Esophagus muscularis mucosa (tissue), 4 donors: ENCODE measurements at regions not wholly inside any gene's neighbourhood (a gene's known extent, or its start where the extent isn't known, plus 50 kb on each side); places are given as distances from the start of the nearest gene placed in this dataset.

Source experiments
- DNase-seq: peaks from one replicate; pipeline ENCODE4 v3.0.0-alpha.2; 2017; ENCODE audit errors: extremely low spot score
- H3K27ac ChIP-seq, 4 donors: fragments of 200-600 bp; sonication (generic); replicated peaks in 1 of 4; 1 replicate in 3 of 4; 2 replicates in 1 of 4; pipeline ENCODE4 v1.5.1; 2016 to 2019; ENCODE audit warnings: mild to moderate bottlenecking in 1 of 4
- H3K27me3 ChIP-seq, 4 donors: fragments of 200-600 bp; sonication (generic); one replicate each; pipeline versions ENCODE4 v1.5.1 to v1.6.0; 2016 to 2019
- H3K36me3 ChIP-seq, 4 donors: fragments of 200-600 bp; sonication (generic); one replicate each; pipeline ENCODE4 v1.5.1; 2016 to 2019
- H3K4me1 ChIP-seq, 4 donors: fragments of 200-600 bp; sonication (generic); one replicate each; pipeline ENCODE4 v1.5.1; 2016 to 2019
- H3K4me3 ChIP-seq, 4 donors: fragments of 200-600 bp; sonication (generic); 1 replicate in 2 of 4; 2 replicates in 2 of 4; pipeline ENCODE4 v1.5.1; 2016 to 2019; ENCODE audit warnings: mild to moderate bottlenecking in 4 of 4, moderate library complexity in 1 of 4
- H3K9me3 ChIP-seq, 4 donors: fragments of 200-600 bp; sonication (generic); 1 replicate in 3 of 4; 2 replicates in 1 of 4; pipeline ENCODE4 v1.5.1; 2016 to 2019
- EP300 ChIP-seq: sonication (generic); formaldehyde crosslinking; IDR thresholded peaks from one replicate; pipeline ENCODE4 v1.6.1; 2017; ENCODE audit warnings: antibody characterized with exemption
- POLR2A ChIP-seq: fragments of 450-650 bp; IDR thresholded peaks from one replicate; pipeline ENCODE4 v1.6.1; 2017; ENCODE audit warnings: antibody characterized with exemption, moderate library complexity, mild to moderate bottlenecking, low read depth
- POLR2AphosphoS5 ChIP-seq, 2 donors: sonication (generic); formaldehyde crosslinking; IDR thresholded peaks; one replicate each; pipeline ENCODE4 v1.6.1; 2017; ENCODE audit warnings: antibody characterized with exemption in 2 of 2
- WGBS: methylation state at CpG from one replicate; pipeline ENCODE4 v1.1.5; 2018; 5-methylcytosine and 5-hydroxymethylcytosine counted together
- intact Hi-C: fragments of 100-400 bp; cut with DNase I; formaldehyde crosslinking; loops from one replicate; pipeline ENCODE4 v1.15.1; 2023
- TF ChIP-seq, protein P1 (sequence below), 3 experiments: fragments of 200-600 bp in 2 of 3; fragments of 450-650 bp in 1 of 3; sonication (generic) in 2 of 3; IDR thresholded peaks; one replicate each; pipeline ENCODE4 v1.5.1; 2017 to 2019; ENCODE audit warnings: antibody characterized with exemption in 3 of 3, mild to moderate bottlenecking in 2 of 3, moderate library complexity in 1 of 3

- TF ChIP-seq POLR2A (no peak), EP300 (no peak), POLR2AphosphoS5 (IDR thresholded peaks at IDR 0.05) (no peak)
- TF ChIP-seq, protein P1, sequence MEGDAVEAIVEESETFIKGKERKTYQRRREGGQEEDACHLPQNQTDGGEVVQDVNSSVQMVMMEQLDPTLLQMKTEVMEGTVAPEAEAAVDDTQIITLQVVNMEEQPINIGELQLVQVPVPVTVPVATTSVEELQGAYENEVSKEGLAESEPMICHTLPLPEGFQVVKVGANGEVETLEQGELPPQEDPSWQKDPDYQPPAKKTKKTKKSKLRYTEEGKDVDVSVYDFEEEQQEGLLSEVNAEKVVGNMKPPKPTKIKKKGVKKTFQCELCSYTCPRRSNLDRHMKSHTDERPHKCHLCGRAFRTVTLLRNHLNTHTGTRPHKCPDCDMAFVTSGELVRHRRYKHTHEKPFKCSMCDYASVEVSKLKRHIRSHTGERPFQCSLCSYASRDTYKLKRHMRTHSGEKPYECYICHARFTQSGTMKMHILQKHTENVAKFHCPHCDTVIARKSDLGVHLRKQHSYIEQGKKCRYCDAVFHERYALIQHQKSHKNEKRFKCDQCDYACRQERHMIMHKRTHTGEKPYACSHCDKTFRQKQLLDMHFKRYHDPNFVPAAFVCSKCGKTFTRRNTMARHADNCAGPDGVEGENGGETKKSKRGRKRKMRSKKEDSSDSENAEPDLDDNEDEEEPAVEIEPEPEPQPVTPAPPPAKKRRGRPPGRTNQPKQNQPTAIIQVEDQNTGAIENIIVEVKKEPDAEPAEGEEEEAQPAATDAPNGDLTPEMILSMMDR (IDR thresholded peaks at IDR 0.05): no peak
- Histone ChIP-seq H3K4me3 (no peak overlapping the region), H3K27ac (no peak overlapping the region), H3K4me1 (peaks cover 4 to 16% (median 14%) of the 10 kb centered on the region in 4 donors), H3K36me3 (no peaks in the 10 kb centered on the region), H3K27me3 (no peaks in the 10 kb centered on the region), H3K9me3 (no peaks in the 10 kb centered on the region)
- intact Hi-C loops: no loop called here
- WGBS: 89% methylated on average over 1 of the region's 1 CpG
- no peak for DNase-seq
Observed at GRCh38 chr6:56407883-56408410, 160.6 kb upstream of the COL21A1 start.

DNA sequence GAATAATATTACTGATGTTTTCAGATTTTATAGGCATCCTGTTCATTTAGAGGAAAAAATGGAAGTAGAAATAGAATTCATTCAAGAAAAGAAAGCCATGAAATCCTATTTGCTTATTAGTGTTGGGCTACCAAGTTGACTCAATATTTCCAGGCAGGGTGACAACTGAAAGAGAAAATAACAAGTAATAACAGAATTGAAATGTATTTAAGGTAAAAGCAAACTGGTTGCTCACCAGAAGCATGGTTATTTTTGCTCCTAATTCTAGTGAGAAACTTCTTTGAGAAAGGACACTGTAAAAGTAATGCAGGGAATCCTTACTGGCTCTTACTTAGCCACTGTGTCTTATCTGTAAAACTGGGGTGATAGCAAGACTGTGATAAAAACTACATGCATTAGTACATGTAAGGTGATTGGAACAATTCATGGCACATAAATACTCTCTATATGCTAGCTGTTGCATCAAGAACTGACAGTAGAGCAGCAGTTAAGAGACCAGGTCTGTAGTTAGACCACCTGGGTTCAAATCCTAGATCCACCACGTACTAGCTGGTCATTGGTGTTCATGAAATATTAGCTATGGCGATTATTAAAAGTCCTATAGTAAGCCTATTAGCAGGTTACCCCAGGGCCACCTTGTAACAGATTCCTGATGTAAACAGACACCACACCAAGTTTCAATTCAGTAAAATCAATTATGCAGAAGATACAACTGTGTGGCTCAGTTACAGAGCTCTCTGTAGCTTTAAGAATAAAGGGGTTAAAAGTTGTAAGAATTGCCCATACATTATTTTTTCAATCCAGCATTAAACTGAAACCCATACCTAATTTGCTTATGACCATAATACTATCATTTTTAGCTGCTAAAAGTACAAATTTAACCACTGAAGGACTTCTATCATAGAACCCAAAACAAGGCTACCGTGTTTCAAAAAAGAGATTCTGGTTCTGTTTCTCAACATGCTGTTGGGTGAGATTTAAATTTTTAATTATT lies 159.2 kb upstream of the COL21A1 start:
- intact Hi-C loops: no loop called here
- H3K4me1 ChIP-seq: peaks cover 4 to 16% (median 14%) of the 10 kb centered on the region in 4 donors
- H3K9me3 ChIP-seq: peaks cover 0 to 3% (median 0%) of the 10 kb centered on the region in 4 donors
- H3K4me3 ChIP-seq: no peak overlapping the region
- 94% methylated on average over 3 of the region's 3 CpGs for WGBS
- H3K27me3 ChIP-seq: no peaks in the 10 kb centered on the region
- no peak overlapping the region for H3K27ac ChIP-seq
- DNase-seq: no peak
- TF ChIP-seq EP300 (no peak), POLR2A (no peak), POLR2AphosphoS5 (IDR thresholded peaks at IDR 0.05) (no peak)
- TF ChIP-seq, protein P1 (IDR thresholded peaks at IDR 0.05): no peak
- H3K36me3 ChIP-seq: no peaks in the 10 kb centered on the region

GRCh38 chr6:56404599-56404998 lies 157.2 kb upstream of the COL21A1 start:
- intact Hi-C loops: no loop called here
- TF ChIP-seq, protein P1 (IDR thresholded peaks at IDR 0.05): no peak
- no peak for TF ChIP-seq EP300
- no peak for TF ChIP-seq POLR2A
- no peak for TF ChIP-seq POLR2AphosphoS5 (IDR thresholded peaks at IDR 0.05)
- DNase-seq: no peak
- Histone ChIP-seq H3K27me3 (no peaks in the 10 kb centered on the region), H3K27ac (peak overlapping the region in 2 of 4 donors; percentile 16 to 42), H3K36me3 (no peaks in the 10 kb centered on the region), H3K4me1 (peaks cover 4 to 16% (median 14%) of the 10 kb centered on the region in 4 donors), H3K4me3 (no peak overlapping the region), H3K9me3 (peaks cover 0 to 6% (median 0%) of the 10 kb centered on the region in 4 donors)
- 79% methylated on average over 2 of the region's 2 CpGs for WGBS

DNA sequence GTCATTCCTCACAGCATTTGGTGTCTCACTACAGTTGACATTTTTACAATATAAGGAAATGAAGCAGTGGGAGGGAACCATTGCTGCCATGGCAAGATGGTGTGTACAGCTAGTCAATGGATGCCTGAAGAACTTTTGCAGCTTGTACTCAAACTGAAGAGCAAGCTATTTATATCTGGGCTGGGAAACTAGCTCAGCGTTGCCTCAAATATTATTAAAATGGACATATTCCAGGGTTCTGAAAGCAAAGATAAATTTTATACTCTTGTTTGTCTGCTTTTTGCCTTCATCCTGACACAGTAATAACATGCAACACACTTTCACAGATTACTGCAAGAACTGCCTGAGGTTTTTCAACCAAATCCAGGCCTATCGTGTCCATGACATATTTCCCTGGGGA lies 156.4 kb upstream of the COL21A1 start:
- DNase-seq: no peak

More for the DNA sequence above, 156.4 kb upstream of the COL21A1 start:
- no peak overlapping the region for H3K4me3 ChIP-seq
- H3K9me3 ChIP-seq: peaks cover 0 to 6% (median 0%) of the 10 kb centered on the region in 4 donors
- H3K27ac ChIP-seq: peak overlapping the region; percentile 16 to 48 (median 42)
- no peaks in the 10 kb centered on the region for H3K27me3 ChIP-seq
- no peaks in the 10 kb centered on the region for H3K36me3 ChIP-seq
- intact Hi-C loops: no loop called here
- TF ChIP-seq POLR2AphosphoS5 (IDR thresholded peaks at IDR 0.05) (no peak), EP300 (no peak), POLR2A (no peak)
- TF ChIP-seq, protein P1 (IDR thresholded peaks at IDR 0.05): no peak
- H3K4me1 ChIP-seq: peaks cover 4 to 16% (median 14%) of the 10 kb centered on the region in 4 donors
- 32% methylated on average over 2 of the region's 2 CpGs for WGBS
